Activated naive CD4-positive, alpha-beta T cell treated with anti-CD3 and anti-CD28 coated beads for 36 hours (primary cell): ENCODE measurements at regions not wholly inside any gene's neighbourhood (a gene's known extent, or its start where the extent isn't known, plus 50 kb on each side); places are given as distances from the start of the nearest gene placed in this dataset.
"Not testable (repeated sequence)": the region's sequence is repeated elsewhere in the genome, so short reads cannot be mapped to it uniquely, and the experiment has no call there.

Source experiments
- CTCF ChIA-PET: fragments of 350-600 bp; sonication (Branson Sonifier 250); formaldehyde crosslinking; loops from one replicate; lab custom pipeline; 2021; ENCODE audit warnings: antibody characterized with exemption; lab: Charles Lee
- DNase-seq: peaks from one replicate; pipeline ENCODE4 v3.0.0-alpha.2; 2020
- H3K27ac Mint-ChIP-seq: one replicate; pipeline ENCODE4 v1.8.0; 2021; ENCODE audit warnings: mild to moderate bottlenecking, mixed read lengths
- H3K27me3 Mint-ChIP-seq: one replicate; pipeline ENCODE4 v1.8.0; 2021; ENCODE audit warnings: low read depth, mixed read lengths
- H3K36me3 Mint-ChIP-seq: one replicate; pipeline ENCODE4 v1.8.0; 2021; ENCODE audit warnings: low read depth, mixed read lengths
- H3K4me1 Mint-ChIP-seq: one replicate; pipeline ENCODE4 v1.8.0; 2021; ENCODE audit warnings: low read depth, mixed read lengths
- H3K4me3 Mint-ChIP-seq: one replicate; pipeline ENCODE4 v1.8.0; 2021; ENCODE audit warnings: mild to moderate bottlenecking, moderate library complexity, mixed read lengths
- H3K9me3 Mint-ChIP-seq: one replicate; pipeline ENCODE4 v1.8.0; 2021; ENCODE audit warnings: mixed read lengths
- intact Hi-C: fragments of 100-400 bp; cut with micrococcal nuclease; formaldehyde crosslinking; loops from one replicate; pipeline ENCODE4 v1.15.1; 2023

DNA sequence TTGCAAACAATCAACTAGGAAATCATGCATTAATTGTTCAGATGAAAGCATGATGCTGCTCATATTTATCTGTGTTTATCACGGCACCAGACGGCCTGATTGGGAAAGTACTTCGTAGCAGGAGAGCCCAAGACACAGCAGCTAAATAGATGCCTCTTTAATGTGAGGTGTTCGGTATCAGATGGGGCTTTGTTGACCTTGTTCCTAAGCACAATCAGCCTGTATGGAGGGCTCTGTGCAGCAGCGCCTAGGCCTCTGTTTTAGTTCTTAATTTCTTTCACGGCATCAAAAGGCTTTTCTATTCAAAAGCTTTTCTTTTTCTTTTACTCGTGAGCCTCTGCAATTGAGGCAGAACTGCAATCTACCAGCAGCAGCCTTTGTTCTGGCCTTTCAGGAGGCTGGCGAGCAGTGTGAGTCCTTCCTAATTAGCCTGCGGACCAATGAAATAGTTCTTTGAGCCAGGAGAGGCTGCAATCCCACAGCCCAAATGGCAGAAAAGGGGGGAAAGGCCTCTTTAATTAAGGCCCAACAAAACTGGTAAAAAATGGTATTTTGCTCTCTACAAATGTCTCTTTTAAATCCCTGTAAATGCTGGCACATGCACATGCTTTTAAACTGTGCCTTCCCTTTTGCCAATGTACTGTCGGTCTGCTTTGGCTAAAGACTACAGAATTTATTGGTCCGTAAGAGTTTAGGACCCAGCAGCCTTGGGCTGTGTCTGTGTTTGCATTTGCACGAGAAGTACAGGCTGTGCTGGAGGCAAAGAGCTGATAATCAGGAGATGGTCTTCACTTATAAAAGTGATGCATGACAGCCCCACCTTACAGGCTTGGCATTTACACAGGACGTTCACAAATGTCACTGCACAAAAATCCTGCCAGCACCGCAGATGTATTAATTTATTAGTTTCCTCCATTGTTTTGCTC lies 159.6 kb downstream of the RND3 start:
- intact Hi-C loops, result no loop called here
- no peak overlapping the region for H3K27ac Mint-ChIP-seq
- DNase-seq, result no peak
- H3K4me3 Mint-ChIP-seq, result no peak overlapping the region
- CTCF ChIA-PET, result no interaction called here
- no peaks in the 10 kb centered on the region for H3K27me3 Mint-ChIP-seq
- H3K36me3 Mint-ChIP-seq, result no peaks in the 10 kb centered on the region
- no peaks in the 10 kb centered on the region for H3K4me1 Mint-ChIP-seq
- peaks cover 3% of the 10 kb centered on the region for H3K9me3 Mint-ChIP-seq

DNA sequence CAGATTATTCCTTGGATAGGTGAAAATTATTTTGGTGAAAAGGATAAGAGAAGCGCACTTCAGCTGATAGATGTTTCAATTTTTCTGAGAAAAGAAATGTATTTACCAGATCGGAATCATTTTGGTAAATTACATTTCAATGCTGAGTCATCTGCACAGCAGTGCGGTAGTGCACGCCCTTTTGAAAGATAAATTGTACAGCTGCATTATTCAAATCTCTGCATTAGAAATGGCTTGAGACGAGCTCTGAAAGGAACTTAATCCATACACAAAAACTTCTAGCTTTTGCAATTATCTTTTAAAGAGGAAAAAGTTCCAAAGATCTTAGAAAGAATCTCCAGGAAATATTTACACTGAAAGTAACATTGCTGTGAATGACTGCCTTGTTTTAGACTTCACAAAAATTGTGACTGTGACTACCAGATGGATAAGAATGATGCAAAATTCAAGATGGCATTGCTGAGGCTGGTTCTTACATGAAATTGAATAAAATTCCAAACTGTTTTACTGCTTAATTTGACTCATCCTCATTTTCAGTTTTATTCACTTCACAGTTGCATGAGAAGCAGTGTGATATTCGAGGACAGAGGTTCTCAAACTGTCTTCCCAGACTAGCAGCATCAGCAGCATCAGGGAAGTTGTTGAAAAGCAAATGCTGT lies 161.7 kb downstream of the RND3 start:
- Mint-ChIP-seq H3K27ac (no peak overlapping the region), H3K9me3 (peaks cover 5% of the 10 kb centered on the region), H3K27me3 (no peaks in the 10 kb centered on the region), H3K4me3 (no peak overlapping the region), H3K36me3 (no peaks in the 10 kb centered on the region), H3K4me1 (no peaks in the 10 kb centered on the region)
- no peak for DNase-seq
- intact Hi-C loops, result no loop called here
- CTCF ChIA-PET, result no interaction called here

DNA sequence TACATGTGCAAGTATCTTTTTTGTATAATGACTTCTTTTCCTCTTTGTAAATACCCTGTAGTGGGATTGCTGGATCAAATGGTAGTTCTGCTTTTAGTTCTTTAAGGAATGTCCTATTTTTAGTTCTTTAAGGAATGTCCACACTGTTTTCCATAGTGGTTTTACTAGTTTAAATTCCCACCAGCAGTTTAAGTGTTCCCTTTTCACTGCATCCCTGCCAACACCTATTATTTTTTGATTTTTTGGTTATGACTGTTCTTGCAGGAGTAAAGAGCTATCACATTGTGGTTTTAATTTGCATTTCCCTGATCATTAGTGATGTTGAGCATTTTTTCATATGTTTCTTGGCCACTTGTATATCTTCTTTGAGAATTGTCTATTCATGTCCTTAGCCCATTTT lies 164.4 kb downstream of the RND3 start:
- H3K36me3 Mint-ChIP-seq, H3K9me3 Mint-ChIP-seq, H3K27ac Mint-ChIP-seq, H3K27me3 Mint-ChIP-seq, CTCF ChIA-PET, H3K4me1 Mint-ChIP-seq, intact Hi-C loops, DNase-seq, H3K4me3 Mint-ChIP-seq: not testable (repeated sequence)

DNA sequence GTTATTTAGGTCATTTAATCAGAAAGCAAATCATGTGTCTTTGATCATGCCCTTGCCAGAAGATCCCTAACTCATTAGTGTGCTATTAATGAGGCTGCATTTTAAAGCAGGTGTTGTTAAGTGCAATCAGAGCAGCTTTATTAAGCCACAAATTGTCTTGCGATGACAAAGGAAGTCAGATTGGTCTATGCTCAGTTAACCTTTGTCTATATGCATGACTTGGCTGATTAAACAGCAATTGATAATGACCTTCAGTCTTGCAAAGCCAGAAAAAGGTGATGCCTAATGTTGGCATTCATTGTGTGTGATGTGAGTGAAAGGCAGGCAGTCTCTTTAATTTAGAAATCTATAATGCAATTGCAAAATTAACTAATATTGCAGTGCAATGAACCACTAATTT lies 166.9 kb downstream of the RND3 start:
- peaks cover 11% of the 10 kb centered on the region for H3K9me3 Mint-ChIP-seq
- intact Hi-C loops, result no loop called here
- H3K4me1 Mint-ChIP-seq, result no peaks in the 10 kb centered on the region
- no peak overlapping the region for H3K27ac Mint-ChIP-seq
- H3K4me3 Mint-ChIP-seq, result no peak overlapping the region
- H3K27me3 Mint-ChIP-seq, result no peaks in the 10 kb centered on the region
- DNase-seq, result no peak
- CTCF ChIA-PET, result interaction anchor here (1.2 kb wide), 1 partner anchor 33 kb away, joined by 3 read pairs; no protein-coding TSS in a partner anchor
- H3K36me3 Mint-ChIP-seq, result no peaks in the 10 kb centered on the region

DNA sequence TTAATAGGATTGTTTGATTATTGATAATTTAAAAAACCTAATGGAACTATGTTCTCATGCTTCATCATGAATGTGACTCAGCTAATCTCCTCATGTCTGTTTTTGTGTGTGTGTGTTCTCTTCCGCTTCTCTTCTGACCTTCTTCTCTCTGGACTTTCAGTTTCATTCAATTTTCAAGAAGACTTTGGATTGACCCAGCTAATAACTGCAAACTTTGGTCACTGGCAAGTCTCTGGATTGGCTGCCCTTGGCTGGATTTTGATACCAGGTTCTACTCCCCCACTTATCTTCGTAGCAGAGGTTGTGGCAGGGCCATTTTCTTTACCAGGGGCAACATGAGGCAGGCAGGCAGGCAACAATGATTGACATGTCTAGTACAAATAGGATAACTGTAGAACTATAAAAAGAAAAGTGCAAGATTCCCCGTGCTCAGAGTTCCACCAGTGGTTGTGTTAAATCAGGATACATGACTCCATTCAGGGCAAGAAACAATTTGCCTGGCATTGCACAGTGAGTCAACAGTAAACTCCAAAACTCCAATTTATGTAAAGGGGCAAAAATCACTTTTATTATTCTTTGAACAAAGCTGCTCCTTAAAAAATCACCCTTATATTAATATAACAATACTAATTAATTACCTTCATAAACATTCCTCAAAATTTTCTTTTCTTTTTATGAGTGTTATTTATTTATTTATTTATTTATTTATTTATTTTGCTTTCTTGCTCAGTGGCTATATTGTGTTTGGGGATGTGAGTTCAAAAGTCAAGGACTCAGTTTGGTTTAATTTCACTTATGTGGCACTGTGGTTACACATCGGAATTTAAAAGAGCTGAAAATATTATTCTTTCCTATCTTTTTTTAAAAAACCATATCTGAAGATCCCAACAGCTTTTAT lies 167.6 kb downstream of the RND3 start:
- Mint-ChIP-seq H3K27me3 (no peaks in the 10 kb centered on the region), H3K4me1 (no peaks in the 10 kb centered on the region), H3K9me3 (peaks cover 15% of the 10 kb centered on the region), H3K4me3 (no peak overlapping the region), H3K27ac (no peak overlapping the region), H3K36me3 (no peaks in the 10 kb centered on the region)
- CTCF ChIA-PET, result interaction anchor here (1.2 kb wide), 1 partner anchor 32 kb away, joined by 3 read pairs; no protein-coding TSS in a partner anchor
- intact Hi-C loops, result no loop called here
- DNase-seq, result no peak

- intact Hi-C loops, result no loop called here
- Mint-ChIP-seq H3K27ac (no peak overlapping the region), H3K4me1 (no peaks in the 10 kb centered on the region), H3K27me3 (no peaks in the 10 kb centered on the region), H3K4me3 (no peak overlapping the region), H3K9me3 (peaks cover 21% of the 10 kb centered on the region), H3K36me3 (no peaks in the 10 kb centered on the region)
- CTCF ChIA-PET, result no interaction called here
- DNase-seq, result no peak
Measured at GRCh38 chr2:150319085-150319484, 168.4 kb downstream of the RND3 start.

DNA sequence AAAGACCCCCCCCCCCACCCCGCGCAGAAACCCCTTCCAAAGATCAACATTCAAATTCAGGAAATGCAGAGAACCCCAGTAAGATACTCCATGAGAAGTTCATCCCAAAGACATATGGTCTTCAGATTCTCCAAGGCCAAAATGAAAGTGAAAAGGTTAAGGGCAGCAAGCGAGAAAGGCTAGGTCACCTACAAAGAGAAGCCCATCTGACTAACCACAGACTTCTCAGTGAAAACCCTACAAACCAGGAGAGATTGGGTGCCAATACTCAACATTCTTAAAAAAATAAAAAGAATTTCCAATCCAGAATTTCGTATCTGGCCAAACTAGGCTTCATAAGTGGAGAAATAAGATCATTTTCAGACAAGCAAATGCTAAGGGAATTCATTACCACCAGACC lies 175.2 kb downstream of the RND3 start:
- H3K27ac Mint-ChIP-seq, result no peak overlapping the region
- CTCF ChIA-PET, result no interaction called here
- no peak overlapping the region for H3K4me3 Mint-ChIP-seq
- intact Hi-C loops, result no loop called here
- H3K9me3 Mint-ChIP-seq, result peaks cover 30% of the 10 kb centered on the region
- H3K36me3 Mint-ChIP-seq, result no peaks in the 10 kb centered on the region
- DNase-seq, result no peak
- H3K27me3 Mint-ChIP-seq, result no peaks in the 10 kb centered on the region
- H3K4me1 Mint-ChIP-seq, result no peaks in the 10 kb centered on the region

GRCh38 chr2:150309311-150310080 lies 178.0 kb downstream of the RND3 start:
- no peak overlapping the region for H3K27ac Mint-ChIP-seq
- DNase-seq, result no peak
- no peaks in the 10 kb centered on the region for H3K27me3 Mint-ChIP-seq
- no peak overlapping the region for H3K4me3 Mint-ChIP-seq
- intact Hi-C loops, result no loop called here
- CTCF ChIA-PET, result interaction anchor here (0.7 kb wide), 1 partner anchor 55 kb away, joined by 3 read pairs; no protein-coding TSS in a partner anchor
- no peaks in the 10 kb centered on the region for H3K4me1 Mint-ChIP-seq
- H3K36me3 Mint-ChIP-seq, result no peaks in the 10 kb centered on the region
- peaks cover 15% of the 10 kb centered on the region for H3K9me3 Mint-ChIP-seq

DNA sequence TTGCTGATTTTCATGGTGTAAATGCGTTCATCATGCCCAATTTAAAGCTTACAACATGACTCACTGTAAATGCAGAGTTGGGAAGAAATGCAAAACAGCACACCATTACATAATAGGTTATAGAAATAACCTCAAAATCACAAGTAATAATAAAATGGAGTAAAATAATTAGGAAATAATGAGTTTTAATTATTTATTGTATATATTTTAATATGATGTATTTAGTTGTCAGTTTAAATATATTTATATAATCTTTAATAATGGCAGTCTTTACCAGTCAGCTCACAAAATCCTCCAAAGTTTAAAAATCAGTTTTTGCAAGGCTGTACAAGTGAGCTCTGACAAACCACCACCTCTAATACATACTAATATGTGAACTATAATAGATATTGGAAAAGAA lies 180.2 kb downstream of the RND3 start:
- Mint-ChIP-seq H3K9me3 (peaks cover 7% of the 10 kb centered on the region), H3K27ac (no peak overlapping the region), H3K27me3 (no peaks in the 10 kb centered on the region), H3K4me3 (no peak overlapping the region), H3K4me1 (no peaks in the 10 kb centered on the region), H3K36me3 (no peaks in the 10 kb centered on the region)
- no peak for DNase-seq
- CTCF ChIA-PET, result no interaction called here
- intact Hi-C loops, result no loop called here

DNA sequence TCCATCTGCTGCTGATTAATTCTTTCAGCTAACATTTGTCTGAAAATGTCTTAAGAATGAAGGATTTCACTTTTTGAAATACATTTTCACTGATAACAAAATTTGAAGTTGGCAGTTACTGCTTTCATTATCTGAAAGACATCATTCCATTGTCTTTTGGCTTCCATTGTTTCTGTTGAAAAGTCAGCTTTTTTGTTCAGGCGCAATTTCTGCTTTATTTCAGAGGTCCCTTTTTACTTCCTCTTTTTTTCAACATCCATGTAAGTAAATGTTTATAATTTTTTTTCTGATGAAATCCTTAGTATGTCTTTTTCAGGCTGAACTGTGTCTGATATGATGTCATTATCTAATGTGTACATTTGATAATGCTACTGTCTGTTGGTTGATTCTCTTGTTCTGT lies 184.2 kb downstream of the RND3 start:
- CTCF ChIA-PET, result no interaction called here
- H3K27me3 Mint-ChIP-seq, result no peaks in the 10 kb centered on the region
- peaks cover 4% of the 10 kb centered on the region for H3K9me3 Mint-ChIP-seq
- H3K4me3 Mint-ChIP-seq, result no peak overlapping the region
- DNase-seq, result no peak
- H3K27ac Mint-ChIP-seq, result no peak overlapping the region
- H3K4me1 Mint-ChIP-seq, result no peaks in the 10 kb centered on the region
- intact Hi-C loops, result no loop called here
- H3K36me3 Mint-ChIP-seq, result no peaks in the 10 kb centered on the region

DNA sequence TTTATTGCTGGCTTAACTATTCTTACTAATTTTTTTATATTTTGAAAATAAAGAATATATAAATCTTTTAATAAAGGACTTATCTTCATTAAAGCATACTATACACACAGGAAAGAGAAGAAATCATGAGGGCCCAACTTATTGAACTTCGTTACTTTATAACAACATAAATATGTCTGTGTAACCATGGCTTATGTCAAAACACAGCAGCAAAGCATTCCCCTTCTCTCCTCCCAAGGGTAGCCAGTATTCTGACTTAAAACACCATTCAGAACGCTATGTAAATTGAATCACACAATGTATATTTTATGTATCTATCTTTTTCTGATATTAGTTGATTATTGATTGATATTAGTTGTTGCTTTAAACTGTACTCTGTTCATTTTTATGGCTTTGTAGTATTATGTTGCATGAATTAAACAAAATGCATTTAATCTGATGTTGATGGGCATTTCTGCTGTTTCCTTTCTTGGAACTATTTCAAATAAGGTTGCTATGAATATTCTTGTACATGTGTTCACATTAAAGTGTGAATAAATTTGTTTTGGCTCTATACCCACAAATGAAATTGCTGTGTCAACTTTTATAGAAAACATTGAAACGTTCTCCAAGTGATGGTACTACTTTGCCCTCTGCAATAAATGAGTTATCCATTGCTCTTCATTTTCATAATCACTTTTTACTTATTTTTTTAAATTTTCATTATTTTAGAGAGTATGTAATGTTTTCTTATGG lies 188.7 kb downstream of the RND3 start:
- CTCF ChIA-PET, result no interaction called here
- H3K27me3 Mint-ChIP-seq, result no peaks in the 10 kb centered on the region
- intact Hi-C loops, result no loop called here
- H3K9me3 Mint-ChIP-seq, result peaks cover 4% of the 10 kb centered on the region
- no peak overlapping the region for H3K27ac Mint-ChIP-seq
- no peaks in the 10 kb centered on the region for H3K4me1 Mint-ChIP-seq
- no peaks in the 10 kb centered on the region for H3K36me3 Mint-ChIP-seq
- H3K4me3 Mint-ChIP-seq, result no peak overlapping the region
- DNase-seq, result no peak
